OCI-LY7 (cell line): ENCODE measurements at regions not wholly inside any gene's neighbourhood (a gene's known extent, or its start where the extent isn't known, plus 50 kb on each side); places are given as distances from the start of the nearest gene placed in this dataset.

Experiments used
- CTCF ChIP-seq: fragments of 200-600 bp; sonication (generic); conservative IDR thresholded peaks from 2 replicates; pipeline ENCODE4 v1.5.1; 2014; ENCODE audit warnings: mild to moderate bottlenecking, antibody characterized with exemption, low read length, moderate library complexity, mixed read lengths
- EZH2phosphoT487 ChIP-seq: fragments of 200-600 bp; sonication (generic); IDR thresholded peaks from 2 replicates; pipeline ENCODE4 v1.6.1; 2018; ENCODE audit warnings: low read depth, borderline replicate concordance, mild to moderate bottlenecking, mixed run types, antibody characterized with exemption, low read length, moderate library complexity, mixed read lengths

- TF ChIP-seq CTCF (no peak), EZH2phosphoT487 (no peak)
Observed at GRCh38 chr2:239896075-239896474, 129.1 kb downstream of the NDUFA10 start.
